CD14-positive monocyte (primary cell): ENCODE measurements at regions not wholly inside any gene's neighbourhood (a gene's known extent, or its start where the extent isn't known, plus 50 kb on each side); places are given as distances from the start of the nearest gene placed in this dataset.

Experiments used
- DNase-seq, 3 donors: peaks; one replicate each; pipeline ENCODE4 v3.0.0-alpha.2; 2011 to 2022
- H2AFZ ChIP-seq: 2 replicates; pipeline ENCODE4 v1.6.0; 2012; ENCODE audit warnings: mild to moderate bottlenecking, low read depth, low read length, inconsistent platforms; ENCODE audit not compliant: insufficient read depth, poor library complexity, severe bottlenecking
- H3K27ac ChIP-seq, 2 donors: 1 replicate in 1 of 2; 2 replicates in 1 of 2; pipeline ENCODE4 v1.5.1; 2012 to 2013; ENCODE audit warnings: low read length in 2 of 2, control low read depth in 1 of 2, inconsistent platforms in 1 of 2, low read depth in 1 of 2, mild to moderate bottlenecking in 1 of 2
- H3K27me3 ChIP-seq, 2 donors: one replicate each; pipeline versions ENCODE4 v1.6.0 to v1.6.1; 2011 to 2013; ENCODE audit warnings: low read length in 2 of 2; ENCODE audit not compliant: control insufficient read depth in 2 of 2, insufficient read depth in 2 of 2
- H3K36me3 ChIP-seq, 2 donors: replicated peaks in 1 of 2; 1 replicate in 1 of 2; 2 replicates in 1 of 2; pipeline versions ENCODE4 v1.5.1 to v1.6.1; 2012 to 2013; ENCODE audit warnings: low read length in 2 of 2, control low read depth in 1 of 2, inconsistent platforms in 1 of 2, mild to moderate bottlenecking in 1 of 2; ENCODE audit not compliant: insufficient read depth in 2 of 2, control insufficient read depth in 1 of 2
- H3K4me1 ChIP-seq, 2 donors: 1 replicate in 1 of 2; 2 replicates in 1 of 2; pipeline versions ENCODE4 v1.5.1 to v1.6.1; 2012 to 2013; ENCODE audit warnings: low read length in 2 of 2, control low read depth in 1 of 2, inconsistent platforms in 1 of 2, mild to moderate bottlenecking in 1 of 2, moderate library complexity in 1 of 2; ENCODE audit not compliant: insufficient read depth in 2 of 2, control insufficient read depth in 1 of 2
- H3K4me2 ChIP-seq: replicated peaks from 2 replicates; pipeline ENCODE3; 2012; ENCODE audit warnings: low read length, moderate library complexity, mild to moderate bottlenecking; ENCODE audit not compliant: poor library complexity, severe bottlenecking; ENCODE audit errors: extremely low read depth
- H3K4me3 ChIP-seq, 3 experiments: fragments of 200-600 bp in 1 of 3; sonication (generic) in 1 of 3; replicated peaks in 1 of 3; 1 replicate in 2 of 3; 2 replicates in 1 of 3; pipeline ENCODE4 v1.5.1; 2011 to 2013; ENCODE audit warnings: low read length in 3 of 3, mild to moderate bottlenecking in 3 of 3, control low read depth in 2 of 3, low read depth in 2 of 3, inconsistent platforms in 1 of 3, moderate library complexity in 1 of 3
- H3K79me2 ChIP-seq: 2 replicates; pipeline ENCODE4 v1.6.0; 2012; ENCODE audit warnings: mild to moderate bottlenecking, control low read depth, inconsistent platforms, low read length, moderate library complexity; ENCODE audit not compliant: insufficient read depth
- H3K9ac ChIP-seq: 2 replicates; pipeline ENCODE4 v1.6.0; 2017; ENCODE audit warnings: low read length, mild to moderate bottlenecking; ENCODE audit not compliant: insufficient read depth, poor library complexity, severe bottlenecking
- H3K9me3 ChIP-seq, 2 donors: replicated peaks in 1 of 2; 1 replicate in 1 of 2; 2 replicates in 1 of 2; pipeline versions ENCODE4 v1.5.1 to v1.6.1; 2012 to 2013; ENCODE audit warnings: low read length in 2 of 2, control low read depth in 1 of 2; ENCODE audit not compliant: control insufficient read depth in 1 of 2, insufficient read depth in 1 of 2
- H4K20me1 ChIP-seq: 2 replicates; pipeline ENCODE4 v1.6.0; 2012; ENCODE audit warnings: mild to moderate bottlenecking, low read length, control low read depth, moderate library complexity; ENCODE audit not compliant: insufficient read depth
- H3K27ac Mint-ChIP-seq, 7 donors: one replicate each; pipeline ENCODE4 v1.8.0; 2020; ENCODE audit warnings: mild to moderate bottlenecking in 7 of 7, mixed read lengths in 7 of 7, moderate library complexity in 6 of 7, inconsistent platforms in 2 of 7
- H3K27me3 Mint-ChIP-seq, 3 donors: one replicate each; pipeline ENCODE4 v1.8.0; 2021 to 2022; ENCODE audit warnings: low read depth in 3 of 3, mild to moderate bottlenecking in 3 of 3, mixed read lengths in 3 of 3, moderate library complexity in 3 of 3, inconsistent platforms in 1 of 3
- H3K36me3 Mint-ChIP-seq, 2 donors: one replicate each; pipeline ENCODE4 v1.8.0; 2020; ENCODE audit warnings: mixed read lengths in 2 of 2, inconsistent platforms in 1 of 2, mild to moderate bottlenecking in 1 of 2
- H3K4me1 Mint-ChIP-seq: one replicate; pipeline ENCODE4 v1.8.0; 2020; ENCODE audit warnings: mild to moderate bottlenecking, mixed read lengths
- H3K4me3 Mint-ChIP-seq, 2 donors: one replicate each; pipeline ENCODE4 v1.8.0; 2020; ENCODE audit warnings: mild to moderate bottlenecking in 2 of 2, mixed read lengths in 2 of 2, moderate library complexity in 1 of 2
- H3K9me3 Mint-ChIP-seq, 7 donors: one replicate each; pipeline ENCODE4 v1.8.0; 2020 to 2022; ENCODE audit warnings: mixed read lengths in 7 of 7, mild to moderate bottlenecking in 6 of 7, moderate library complexity in 6 of 7, inconsistent platforms in 2 of 7
- CTCF ChIP-seq: fragments of 200-600 bp; IDR thresholded peaks from one replicate; pipeline ENCODE4 v1.8.0; 2022; ENCODE audit warnings: antibody characterized with exemption, mild to moderate bottlenecking
- WGBS: methylation state at CpG from one replicate; pipeline ENCODE4 v1.1.5; 2013; ENCODE audit warnings: missing lambda C conversion rate; ENCODE audit not compliant: insufficient coverage; 5-methylcytosine and 5-hydroxymethylcytosine counted together
- intact Hi-C, 2 donors: fragments of 100-400 bp; cut with micrococcal nuclease; formaldehyde crosslinking; loops; one replicate each; pipeline versions ENCODE4 v1.15.0 to v1.15.1; 2023

GRCh38 chr15:62877276-62877857 lies 165.2 kb upstream of the TPM1 start:
- intact Hi-C loops: no loop called here
- no peaks in the 10 kb centered on the region for H3K36me3 ChIP-seq
- H3K79me2 ChIP-seq: no peaks in the 10 kb centered on the region
- Mint-ChIP-seq H3K27ac (peak overlapping the region in 1 of 7 donors; percentile 33), H3K9me3 (peaks cover 0 to 2% (median 0%) of the 10 kb centered on the region in 7 donors), H3K36me3 (no peaks in the 10 kb centered on the region), H3K4me3 (no peak overlapping the region), H3K27me3 (peaks cover 2 to 3% (median 3%) of the 10 kb centered on the region in 3 donors), H3K4me1 (peaks cover 15% of the 10 kb centered on the region)
- no peaks in the 10 kb centered on the region for H3K27me3 ChIP-seq
- no peaks in the 10 kb centered on the region for H3K9me3 ChIP-seq
- peaks cover 4 to 12% of the 10 kb centered on the region in 2 donors for H3K4me1 ChIP-seq
- H3K9ac ChIP-seq: no peak overlapping the region
- no peak for DNase-seq
- 98% methylated on average over 6 of the region's 9 CpGs for WGBS
- H4K20me1 ChIP-seq: no peaks in the 10 kb centered on the region
- H3K4me2 ChIP-seq: no peak overlapping the region
- H2AFZ ChIP-seq: no peak overlapping the region
- no peak for TF ChIP-seq CTCF
- no peak overlapping the region for H3K4me3 ChIP-seq
- H3K27ac ChIP-seq: no peak overlapping the region

- Mint-ChIP-seq H3K4me1 (peaks cover 15% of the 10 kb centered on the region), H3K27ac (no peak overlapping the region), H3K9me3 (peaks cover 0 to 2% (median 0%) of the 10 kb centered on the region in 7 donors), H3K4me3 (no peak overlapping the region), H3K27me3 (peaks cover 2 to 3% (median 3%) of the 10 kb centered on the region in 3 donors), H3K36me3 (no peaks in the 10 kb centered on the region)
- no peak for DNase-seq
- no peak overlapping the region for H2AFZ ChIP-seq
- H3K36me3 ChIP-seq: no peaks in the 10 kb centered on the region
- no peaks in the 10 kb centered on the region for H3K27me3 ChIP-seq
- no peak overlapping the region for H3K9ac ChIP-seq
- no peak overlapping the region for H3K4me3 ChIP-seq
- no peaks in the 10 kb centered on the region for H4K20me1 ChIP-seq
- intact Hi-C loops: no loop called here
- H3K4me1 ChIP-seq: peaks cover 4 to 12% of the 10 kb centered on the region in 2 donors
- H3K79me2 ChIP-seq: no peaks in the 10 kb centered on the region
- WGBS: 95% methylated on average over 5 of the region's 6 CpGs
- no peak overlapping the region for H3K4me2 ChIP-seq
- H3K9me3 ChIP-seq: no peaks in the 10 kb centered on the region
- no peak for TF ChIP-seq CTCF
- H3K27ac ChIP-seq: no peak overlapping the region
Observed at GRCh38 chr15:62878070-62878469, 164.5 kb upstream of the TPM1 start.
